Epithelial cell of esophagus (primary cell): ENCODE measurements at regions not wholly inside any gene's neighbourhood (a gene's known extent, or its start where the extent isn't known, plus 50 kb on each side); places are given as distances from the start of the nearest gene placed in this dataset.
A peak's percentile ranks its signal among the peaks of the same experiment; 100 is the strongest.

Experiments used
- DNase-seq: peaks from one replicate; pipeline ENCODE4 v3.0.0; 2010; ENCODE audit warnings: low read depth
- H3K4me3 ChIP-seq: 2 replicates; pipeline ENCODE4 v1.5.1; 2011; ENCODE audit warnings: mild to moderate bottlenecking, low read length, control low read depth
- CTCF ChIP-seq: IDR thresholded peaks from 2 replicates; pipeline ENCODE4 v1.5.1; 2011; ENCODE audit warnings: low read depth, mild to moderate bottlenecking, low read length, control low read depth, inconsistent platforms; ENCODE audit not compliant: insufficient read depth; ENCODE audit errors: missing control alignments

- no peak for TF ChIP-seq CTCF
- H3K4me3 ChIP-seq: no peak overlapping the region
- no peak for DNase-seq
Observed at GRCh38 chr13:90188351-90188636, 1159.2 kb upstream of the MIR17HG start.

- no peak for TF ChIP-seq CTCF
- DNase-seq: peak; percentile 66
- H3K4me3 ChIP-seq: no peak overlapping the region
Observed at GRCh38 chr13:90197722-90198121, 1149.8 kb upstream of the MIR17HG start.

- peak; percentile 49 for DNase-seq
- no peak for TF ChIP-seq CTCF
Observed at GRCh38 chr13:90201202-90201601, 1146.3 kb upstream of the MIR17HG start.

GRCh38 chr13:90201676-90202460, 1145.6 kb upstream of the MIR17HG start:
- DNase-seq: no peak
- no peak for TF ChIP-seq CTCF
- no peak overlapping the region for H3K4me3 ChIP-seq

More at GRCh38 chr13:90201202-90201601, 1146.3 kb upstream of the MIR17HG start:
- H3K4me3 ChIP-seq: no peak overlapping the region

- peak; percentile 67 for DNase-seq
- no peak for TF ChIP-seq CTCF
- H3K4me3 ChIP-seq: no peak overlapping the region
Observed at GRCh38 chr13:90205081-90205480, 1142.4 kb upstream of the MIR17HG start.

- peak; percentile 38 for DNase-seq
- TF ChIP-seq CTCF: no peak
- no peak overlapping the region for H3K4me3 ChIP-seq
Observed at GRCh38 chr13:90205911-90206310, 1141.6 kb upstream of the MIR17HG start.

- no peak for TF ChIP-seq CTCF
- DNase-seq: no peak
- no peak overlapping the region for H3K4me3 ChIP-seq
Observed at GRCh38 chr13:90217275-90217674, 1130.2 kb upstream of the MIR17HG start.
